ENCODE measurements at regions not wholly inside any gene's neighbourhood (a gene's known extent, or its start where the extent isn't known, plus 50 kb on each side); places are given as distances from the start of the nearest gene placed in this dataset.

DNA sequence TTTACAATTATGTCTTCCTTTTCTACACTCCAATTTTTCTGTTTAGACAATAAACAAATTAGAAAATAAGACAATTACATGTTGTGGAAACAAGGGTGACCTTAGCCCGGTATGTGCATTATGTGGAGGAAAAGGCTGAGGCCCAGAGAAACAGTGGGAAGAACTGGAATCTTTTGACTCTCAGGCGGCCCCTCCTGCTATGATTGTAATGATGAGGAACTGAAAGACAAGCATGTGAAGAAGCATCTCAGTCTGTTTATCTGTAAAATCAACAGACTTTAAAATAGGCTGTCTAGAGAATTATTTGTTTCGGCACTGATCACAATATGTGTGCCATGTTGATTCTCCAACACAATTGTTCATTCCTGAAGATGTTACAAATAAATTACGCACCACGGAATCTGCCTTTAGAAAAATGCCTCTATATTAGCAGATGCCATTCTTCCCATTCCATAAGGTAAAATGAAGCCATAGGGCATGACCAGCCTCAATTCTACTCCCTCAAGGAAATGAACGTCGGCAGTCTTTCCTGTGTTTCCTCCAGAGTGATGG, 1201.6 kb upstream of the CITED2 start:
- TF ChIP-seq EZH2phosphoT487 (IDR thresholded peaks at IDR 0.05; ENCODE audit: low read depth, severe bottlenecking, unreplicated experiment) (no peak), EZH2 (IDR thresholded peaks at IDR 0.05; ENCODE audit: borderline replicate concordance) (no peak)
- TF ChIP-seq, protein P1, sequence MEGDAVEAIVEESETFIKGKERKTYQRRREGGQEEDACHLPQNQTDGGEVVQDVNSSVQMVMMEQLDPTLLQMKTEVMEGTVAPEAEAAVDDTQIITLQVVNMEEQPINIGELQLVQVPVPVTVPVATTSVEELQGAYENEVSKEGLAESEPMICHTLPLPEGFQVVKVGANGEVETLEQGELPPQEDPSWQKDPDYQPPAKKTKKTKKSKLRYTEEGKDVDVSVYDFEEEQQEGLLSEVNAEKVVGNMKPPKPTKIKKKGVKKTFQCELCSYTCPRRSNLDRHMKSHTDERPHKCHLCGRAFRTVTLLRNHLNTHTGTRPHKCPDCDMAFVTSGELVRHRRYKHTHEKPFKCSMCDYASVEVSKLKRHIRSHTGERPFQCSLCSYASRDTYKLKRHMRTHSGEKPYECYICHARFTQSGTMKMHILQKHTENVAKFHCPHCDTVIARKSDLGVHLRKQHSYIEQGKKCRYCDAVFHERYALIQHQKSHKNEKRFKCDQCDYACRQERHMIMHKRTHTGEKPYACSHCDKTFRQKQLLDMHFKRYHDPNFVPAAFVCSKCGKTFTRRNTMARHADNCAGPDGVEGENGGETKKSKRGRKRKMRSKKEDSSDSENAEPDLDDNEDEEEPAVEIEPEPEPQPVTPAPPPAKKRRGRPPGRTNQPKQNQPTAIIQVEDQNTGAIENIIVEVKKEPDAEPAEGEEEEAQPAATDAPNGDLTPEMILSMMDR (IDR thresholded peaks at IDR 0.05; ENCODE audit: poor library complexity), result no peak
- 87% methylated on average over 7 of the region's 7 CpGs for WGBS (ENCODE audit: low lambda C conversion rate, missing lambda C conversion rate)
- Histone ChIP-seq H3K27ac (no peak overlapping the region), H3K9me2 (replicated peaks; ENCODE audit: insufficient read depth) (no peaks in the 10 kb centered on the region), H3K4me3 (no peak overlapping the region), H3K36me3 (replicated peaks; ENCODE audit: insufficient read depth, low read depth) (no peaks in the 10 kb centered on the region), H3K79me2 (no peaks in the 10 kb centered on the region), H2AFZ (no peak overlapping the region), H3K27me3 (no peaks in the 10 kb centered on the region), H4K20me1 (ENCODE audit: insufficient read depth, poor library complexity, severe bottlenecking) (no peaks in the 10 kb centered on the region), H3K9me3 (ENCODE audit: low read depth) (no peaks in the 10 kb centered on the region), H3K4me1 (ENCODE audit: insufficient read depth) (no peaks in the 10 kb centered on the region), H3K4me2 (no peak overlapping the region)
- no peak for DNase-seq (ENCODE audit: low spot score)

DNA sequence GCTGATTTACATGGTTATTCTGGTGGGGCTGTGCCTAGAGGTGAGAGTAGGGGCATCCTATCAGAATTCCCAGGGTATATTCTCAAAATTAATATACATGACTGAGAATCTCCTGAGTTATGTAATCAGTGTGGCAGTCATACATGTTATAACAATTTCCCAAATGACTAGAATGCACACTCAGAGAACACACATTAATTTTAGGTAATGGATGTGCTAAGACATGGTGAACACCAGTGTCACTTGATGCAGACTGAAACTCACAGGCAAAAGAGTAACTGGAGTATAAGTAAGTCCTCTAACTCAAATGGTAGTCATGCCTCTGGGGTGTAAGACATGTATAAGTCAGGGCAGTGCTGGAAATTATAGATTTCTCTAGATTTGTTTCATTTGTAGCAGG, 1198.4 kb upstream of the CITED2 start:
- no peaks in the 10 kb centered on the region for H3K27me3 ChIP-seq
- H4K20me1 ChIP-seq (ENCODE audit: insufficient read depth, poor library complexity, severe bottlenecking), result no peaks in the 10 kb centered on the region
- TF ChIP-seq EZH2 (IDR thresholded peaks at IDR 0.05; ENCODE audit: borderline replicate concordance) (no peak), EZH2phosphoT487 (IDR thresholded peaks at IDR 0.05; ENCODE audit: low read depth, severe bottlenecking, unreplicated experiment) (no peak)
- TF ChIP-seq, protein P1 (IDR thresholded peaks at IDR 0.05; ENCODE audit: poor library complexity), result no peak
- H3K9me3 ChIP-seq (ENCODE audit: low read depth), result no peaks in the 10 kb centered on the region
- no peaks in the 10 kb centered on the region for H3K9me2 ChIP-seq (replicated peaks; ENCODE audit: insufficient read depth)
- DNase-seq (ENCODE audit: low spot score), result no peak
- H3K27ac ChIP-seq, result no peak overlapping the region
- no peaks in the 10 kb centered on the region for H3K79me2 ChIP-seq
- H3K4me2 ChIP-seq, result no peak overlapping the region
- no peaks in the 10 kb centered on the region for H3K4me1 ChIP-seq (ENCODE audit: insufficient read depth)
- no peak overlapping the region for H3K4me3 ChIP-seq
- H2AFZ ChIP-seq, result no peak overlapping the region
- H3K36me3 ChIP-seq (replicated peaks; ENCODE audit: insufficient read depth, low read depth), result no peaks in the 10 kb centered on the region

DNA sequence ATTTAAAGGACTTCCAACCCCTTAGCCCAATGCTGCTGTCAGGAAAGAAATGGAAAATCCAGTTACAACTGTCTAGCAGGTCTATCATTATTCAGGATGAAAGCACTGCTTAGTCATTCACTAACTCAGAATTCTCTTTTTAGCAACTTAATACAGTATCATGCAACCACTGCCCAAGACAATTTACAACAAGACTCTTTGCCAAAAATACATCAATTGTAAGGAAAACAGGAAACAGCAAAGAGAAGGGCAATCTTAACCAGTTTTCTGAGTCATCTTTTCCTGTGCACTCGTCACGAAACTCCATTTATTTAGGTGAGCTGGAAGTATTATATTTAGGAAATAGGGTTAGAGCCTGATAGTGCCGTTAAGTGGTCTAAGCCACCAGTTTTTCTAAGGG, 1197.7 kb upstream of the CITED2 start:
- DNase-seq (ENCODE audit: low spot score), result no peak
- no peaks in the 10 kb centered on the region for H3K9me2 ChIP-seq (replicated peaks; ENCODE audit: insufficient read depth)
- no peaks in the 10 kb centered on the region for H3K79me2 ChIP-seq
- H3K27me3 ChIP-seq, result no peaks in the 10 kb centered on the region
- WGBS (ENCODE audit: low lambda C conversion rate, missing lambda C conversion rate), result 82% methylated on average over 3 of the region's 3 CpGs
- H2AFZ ChIP-seq, result no peak overlapping the region
- H3K4me3 ChIP-seq, result no peak overlapping the region
- H4K20me1 ChIP-seq (ENCODE audit: insufficient read depth, poor library complexity, severe bottlenecking), result no peaks in the 10 kb centered on the region
- H3K36me3 ChIP-seq (replicated peaks; ENCODE audit: insufficient read depth, low read depth), result no peaks in the 10 kb centered on the region
- no peaks in the 10 kb centered on the region for H3K9me3 ChIP-seq (ENCODE audit: low read depth)
- no peak overlapping the region for H3K27ac ChIP-seq
- no peak overlapping the region for H3K4me2 ChIP-seq
- H3K4me1 ChIP-seq (ENCODE audit: insufficient read depth), result no peaks in the 10 kb centered on the region
- TF ChIP-seq EZH2phosphoT487 (IDR thresholded peaks at IDR 0.05; ENCODE audit: low read depth, severe bottlenecking, unreplicated experiment), result no peak
- no peak for TF ChIP-seq EZH2 (IDR thresholded peaks at IDR 0.05; ENCODE audit: borderline replicate concordance)
- TF ChIP-seq, protein P1 (IDR thresholded peaks at IDR 0.05; ENCODE audit: poor library complexity), result no peak

DNA sequence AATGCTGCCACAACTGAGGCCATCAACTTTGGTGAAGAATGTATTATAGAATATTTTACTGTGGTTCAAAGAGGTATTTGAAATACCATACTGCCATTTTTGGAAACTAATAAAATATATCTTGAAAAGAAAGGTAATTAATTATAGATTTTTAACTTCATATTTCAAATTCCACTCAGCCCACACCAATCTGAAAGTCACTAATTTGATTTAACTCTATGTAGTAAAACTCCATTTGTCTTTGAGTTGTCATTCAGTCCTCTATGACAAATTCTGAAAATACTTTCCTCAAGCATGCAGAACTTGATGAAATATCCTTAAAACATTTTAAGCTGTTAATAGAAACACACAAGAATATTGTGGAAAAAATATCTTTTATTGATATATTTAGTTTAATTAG, 1196.7 kb upstream of the CITED2 start:
- no peak overlapping the region for H3K4me2 ChIP-seq
- TF ChIP-seq, protein P1 (IDR thresholded peaks at IDR 0.05; ENCODE audit: poor library complexity), result no peak
- TF ChIP-seq EZH2phosphoT487 (IDR thresholded peaks at IDR 0.05; ENCODE audit: low read depth, severe bottlenecking, unreplicated experiment), result no peak
- no peak for TF ChIP-seq EZH2 (IDR thresholded peaks at IDR 0.05; ENCODE audit: borderline replicate concordance)

More for the DNA sequence above, 1196.7 kb upstream of the CITED2 start:
- DNase-seq (ENCODE audit: low spot score), result no peak
- H4K20me1 ChIP-seq (ENCODE audit: insufficient read depth, poor library complexity, severe bottlenecking), result no peaks in the 10 kb centered on the region
- H3K4me1 ChIP-seq (ENCODE audit: insufficient read depth), result no peaks in the 10 kb centered on the region
- no peak overlapping the region for H3K27ac ChIP-seq
- no peaks in the 10 kb centered on the region for H3K9me2 ChIP-seq (replicated peaks; ENCODE audit: insufficient read depth)
- no peaks in the 10 kb centered on the region for H3K27me3 ChIP-seq
- no peak overlapping the region for H2AFZ ChIP-seq
- H3K79me2 ChIP-seq, result no peaks in the 10 kb centered on the region
- H3K9me3 ChIP-seq (ENCODE audit: low read depth), result no peaks in the 10 kb centered on the region
- no peaks in the 10 kb centered on the region for H3K36me3 ChIP-seq (replicated peaks; ENCODE audit: insufficient read depth, low read depth)
- H3K4me3 ChIP-seq, result no peak overlapping the region

Measured in hepatocyte (in vitro differentiated cells).